H9 (cell line): ENCODE measurements at regions not wholly inside any gene's neighbourhood (a gene's known extent, or its start where the extent isn't known, plus 50 kb on each side); places are given as distances from the start of the nearest gene placed in this dataset.

Source experiments
- DNase-seq: peaks from one replicate; pipeline ENCODE4 v3.0.0-alpha.2; 2017
- H2AFZ ChIP-seq: one replicate; pipeline ENCODE4 v1.6.1; 2013; ENCODE audit warnings: mild to moderate bottlenecking, low read length, control low read depth, moderate library complexity
- H2AK5ac ChIP-seq: 2 replicates; pipeline ENCODE4 v1.6.1; 2013; ENCODE audit warnings: low read length, control low read depth, mixed read lengths; ENCODE audit not compliant: insufficient read length
- H2BK120ac ChIP-seq: one replicate; pipeline ENCODE4 v1.6.1; 2013; ENCODE audit warnings: low read depth, mild to moderate bottlenecking, low read length, control low read depth, inconsistent platforms; ENCODE audit not compliant: poor library complexity, severe bottlenecking
- H2BK12ac ChIP-seq: 2 replicates; pipeline ENCODE4 v1.6.1; 2013; ENCODE audit warnings: low read length, control low read depth, mixed read lengths, low read depth; ENCODE audit not compliant: insufficient read length
- H2BK15ac ChIP-seq: 2 replicates; pipeline ENCODE4 v1.6.1; 2013; ENCODE audit warnings: low read depth, low read length, control low read depth
- H2BK20ac ChIP-seq: one replicate; pipeline ENCODE4 v1.6.1; 2013; ENCODE audit warnings: low read depth, mild to moderate bottlenecking, low read length, control low read depth, inconsistent platforms; ENCODE audit not compliant: poor library complexity, severe bottlenecking
- H2BK5ac ChIP-seq: 2 replicates; pipeline ENCODE4 v1.6.1; 2013; ENCODE audit warnings: low read length, control low read depth, mixed read lengths; ENCODE audit not compliant: insufficient read length
- H3K14ac ChIP-seq: 2 replicates; pipeline ENCODE4 v1.6.1; 2013; ENCODE audit warnings: low read length, control low read depth; ENCODE audit not compliant: insufficient read depth
- H3K18ac ChIP-seq: 2 replicates; pipeline ENCODE4 v1.6.1; 2013; ENCODE audit warnings: low read depth, mild to moderate bottlenecking, mixed read lengths, low read length, control low read depth; ENCODE audit not compliant: insufficient read length
- H3K23ac ChIP-seq: 2 replicates; pipeline ENCODE4 v1.6.1; 2013; ENCODE audit warnings: low read length, control low read depth, mixed read lengths, low read depth; ENCODE audit not compliant: insufficient read length
- H3K23me2 ChIP-seq: 2 replicates; pipeline ENCODE4 v1.6.1; 2013; ENCODE audit warnings: low read depth, mild to moderate bottlenecking, mixed read lengths, low read length, control low read depth; ENCODE audit not compliant: insufficient read length, poor library complexity, severe bottlenecking
- H3K27ac ChIP-seq: 2 replicates; pipeline ENCODE4 v1.5.1; 2013; ENCODE audit warnings: low read length, control low read depth, mixed read lengths, low read depth; ENCODE audit not compliant: insufficient read length
- H3K27me3 ChIP-seq: 2 replicates; pipeline ENCODE4 v1.6.1; 2013; ENCODE audit warnings: low read length, control low read depth, inconsistent platforms; ENCODE audit not compliant: insufficient read depth
- H3K4ac ChIP-seq: 2 replicates; pipeline ENCODE4 v1.6.1; 2013; ENCODE audit warnings: low read depth, mild to moderate bottlenecking, control low read depth, inconsistent platforms, low read length, moderate library complexity
- H3K4me1 ChIP-seq: 2 replicates; pipeline ENCODE4 v1.6.1; 2013; ENCODE audit warnings: low read length, control low read depth, inconsistent platforms; ENCODE audit not compliant: insufficient read depth
- H3K4me2 ChIP-seq: 2 replicates; pipeline ENCODE4 v1.6.1; 2013; ENCODE audit warnings: low read length, control low read depth, mixed read lengths; ENCODE audit not compliant: insufficient read length, insufficient read depth
- H3K56ac ChIP-seq: 2 replicates; pipeline ENCODE4 v1.6.1; 2013; ENCODE audit warnings: low read depth, mild to moderate bottlenecking, mixed read lengths, low read length, control low read depth; ENCODE audit not compliant: insufficient read length
- H3K79me1 ChIP-seq: 2 replicates; pipeline ENCODE4 v1.6.1; 2013; ENCODE audit warnings: low read depth, mild to moderate bottlenecking, moderate library complexity, low read length, control low read depth, inconsistent platforms; ENCODE audit not compliant: insufficient read depth, poor library complexity, severe bottlenecking
- H3K79me2 ChIP-seq: 2 replicates; pipeline ENCODE4 v1.6.1; 2013; ENCODE audit warnings: low read length, control low read depth, inconsistent platforms; ENCODE audit not compliant: insufficient read depth
- H3K9ac ChIP-seq: 2 replicates; pipeline ENCODE4 v1.6.1; 2013; ENCODE audit warnings: low read length, control low read depth, mixed read lengths; ENCODE audit not compliant: insufficient read length; ENCODE audit errors: extremely low read depth
- H3K9me3 ChIP-seq: one replicate; pipeline ENCODE4 v1.6.1; 2013; ENCODE audit warnings: low read depth, low read length, inconsistent platforms; ENCODE audit not compliant: control insufficient read depth
- H3T11ph ChIP-seq: one replicate; pipeline ENCODE4 v1.6.1; 2013; ENCODE audit warnings: mild to moderate bottlenecking, low read length, control low read depth, inconsistent platforms
- H4K20me1 ChIP-seq: one replicate; pipeline ENCODE4 v1.6.1; 2013; ENCODE audit not compliant: control insufficient read depth, insufficient read length, insufficient read depth
- H4K5ac ChIP-seq: 2 replicates; pipeline ENCODE4 v1.6.1; 2013; ENCODE audit warnings: low read depth, mild to moderate bottlenecking, mixed read lengths, low read length, control low read depth; ENCODE audit not compliant: insufficient read length
- H4K8ac ChIP-seq: replicated peaks from 2 replicates; pipeline ENCODE4 v1.6.1; 2013; ENCODE audit warnings: low read length, control low read depth, mixed read lengths, low read depth; ENCODE audit not compliant: insufficient read length
- H4K91ac ChIP-seq: 2 replicates; pipeline ENCODE4 v1.6.1; 2013; ENCODE audit warnings: low read depth, mild to moderate bottlenecking, moderate library complexity, mixed read lengths, low read length, control low read depth; ENCODE audit not compliant: insufficient read length
- H3K27ac Mint-ChIP-seq, 3 experiments: 2 replicates in 2 of 3; 3 replicates in 1 of 3; pipeline ENCODE4 v1.8.0; 2020 to 2021; ENCODE audit warnings: mixed read lengths in 3 of 3, mild to moderate bottlenecking in 1 of 3, moderate library complexity in 1 of 3
- H3K27me3 Mint-ChIP-seq: 2 replicates; pipeline ENCODE4 v1.8.0; 2021; ENCODE audit warnings: low read depth, mild to moderate bottlenecking, moderate library complexity, mixed read lengths
- H3K36me3 Mint-ChIP-seq, 3 experiments: 2 replicates in 2 of 3; 3 replicates in 1 of 3; pipeline ENCODE4 v1.8.0; 2020 to 2021; ENCODE audit warnings: low read depth in 3 of 3, mixed read lengths in 3 of 3; ENCODE audit not compliant: insufficient read depth in 1 of 3
- H3K4me1 Mint-ChIP-seq, 2 experiments: 2 replicates each; pipeline ENCODE4 v1.8.0; 2020; ENCODE audit warnings: mixed read lengths in 2 of 2
- H3K4me3 Mint-ChIP-seq, 2 experiments: 2 replicates in 1 of 2; 3 replicates in 1 of 2; pipeline ENCODE4 v1.8.0; 2020 to 2021; ENCODE audit warnings: mild to moderate bottlenecking in 2 of 2, mixed read lengths in 2 of 2, moderate library complexity in 1 of 2
- H3K9me3 Mint-ChIP-seq, 2 experiments: 2 replicates in 1 of 2; 3 replicates in 1 of 2; pipeline ENCODE4 v1.8.0; 2020; ENCODE audit warnings: mild to moderate bottlenecking in 2 of 2, mixed read lengths in 2 of 2, moderate library complexity in 1 of 2
- WGBS: extraction: QIAGEN DNeasy Blood & Tissue Kit; methylation state at CpG from one replicate; pipeline ENCODE4 v1.1.7; 2013; ENCODE audit warnings: missing lambda C conversion rate, low lambda C conversion rate, mixed read lengths; ENCODE audit not compliant: insufficient read length; ENCODE audit errors: extremely low coverage; 5-methylcytosine and 5-hydroxymethylcytosine counted together
- TF ChIP-seq, protein P1 (sequence below): fragments of 200-600 bp; sonication (generic); conservative IDR thresholded peaks from 3 replicates; pipeline ENCODE4 v1.8.0; 2021; ENCODE audit warnings: antibody characterized with exemption, mild to moderate bottlenecking

DNA sequence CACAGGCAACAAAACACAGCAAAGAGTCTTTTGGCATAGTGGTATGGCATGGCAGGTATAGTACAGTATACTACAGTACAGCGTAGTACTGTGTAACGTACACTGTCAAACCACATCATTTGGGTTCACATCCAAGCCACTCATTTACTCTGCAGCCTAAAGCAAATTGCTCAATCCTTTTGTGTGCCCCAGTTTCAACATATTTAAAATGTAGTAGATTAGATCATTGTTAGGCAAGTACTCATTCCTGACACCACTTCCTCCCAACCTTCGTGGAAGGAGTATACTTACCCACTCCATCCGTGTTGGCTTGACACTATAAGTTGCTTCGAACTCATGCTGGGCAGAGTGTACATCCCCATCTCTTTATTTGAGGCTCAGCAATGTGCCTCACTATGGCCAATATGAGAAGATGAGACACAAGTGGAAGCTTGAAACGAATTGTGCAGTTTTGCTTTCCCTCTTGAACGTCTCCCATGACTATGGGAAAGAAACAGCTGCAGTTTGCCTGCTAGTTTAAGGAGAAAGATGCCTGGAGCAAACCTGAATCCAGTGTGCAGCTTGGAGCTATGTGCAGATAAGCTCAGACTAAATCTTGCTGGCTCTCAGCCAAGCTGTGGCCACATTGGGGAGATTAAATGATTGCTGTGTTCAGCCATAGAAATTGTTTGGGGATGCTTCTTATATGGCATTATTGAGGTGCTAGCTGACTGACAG, 85.7 kb upstream of the TBL1X start:
- TF ChIP-seq, protein P1, sequence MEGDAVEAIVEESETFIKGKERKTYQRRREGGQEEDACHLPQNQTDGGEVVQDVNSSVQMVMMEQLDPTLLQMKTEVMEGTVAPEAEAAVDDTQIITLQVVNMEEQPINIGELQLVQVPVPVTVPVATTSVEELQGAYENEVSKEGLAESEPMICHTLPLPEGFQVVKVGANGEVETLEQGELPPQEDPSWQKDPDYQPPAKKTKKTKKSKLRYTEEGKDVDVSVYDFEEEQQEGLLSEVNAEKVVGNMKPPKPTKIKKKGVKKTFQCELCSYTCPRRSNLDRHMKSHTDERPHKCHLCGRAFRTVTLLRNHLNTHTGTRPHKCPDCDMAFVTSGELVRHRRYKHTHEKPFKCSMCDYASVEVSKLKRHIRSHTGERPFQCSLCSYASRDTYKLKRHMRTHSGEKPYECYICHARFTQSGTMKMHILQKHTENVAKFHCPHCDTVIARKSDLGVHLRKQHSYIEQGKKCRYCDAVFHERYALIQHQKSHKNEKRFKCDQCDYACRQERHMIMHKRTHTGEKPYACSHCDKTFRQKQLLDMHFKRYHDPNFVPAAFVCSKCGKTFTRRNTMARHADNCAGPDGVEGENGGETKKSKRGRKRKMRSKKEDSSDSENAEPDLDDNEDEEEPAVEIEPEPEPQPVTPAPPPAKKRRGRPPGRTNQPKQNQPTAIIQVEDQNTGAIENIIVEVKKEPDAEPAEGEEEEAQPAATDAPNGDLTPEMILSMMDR, result no peak
- peaks cover 0 to 54% of the 10 kb centered on the region in 2 experiments; a peak in 3 of 5 replicates for H3K9me3 Mint-ChIP-seq
- H3K4me1 Mint-ChIP-seq, result peaks cover 0 to 6% of the 10 kb centered on the region in 2 experiments; a peak in 1 of 4 replicates
- no peak overlapping the region for H3K4ac ChIP-seq
- no peak overlapping the region for H3K4me3 Mint-ChIP-seq
- no peak overlapping the region for H3K23ac ChIP-seq
- H2BK15ac ChIP-seq, result no peak overlapping the region
- no peak overlapping the region for H3K14ac ChIP-seq
- H4K91ac ChIP-seq, result no peak overlapping the region
- no peaks in the 10 kb centered on the region for H4K20me1 ChIP-seq
- no peak overlapping the region for H3T11ph ChIP-seq
- H3K4me1 ChIP-seq, result no peaks in the 10 kb centered on the region
- peaks cover 1% of the 10 kb centered on the region; the same call in 1 of the 2 replicates for H3K27me3 Mint-ChIP-seq
- H2BK120ac ChIP-seq, result no peak overlapping the region
- H2BK20ac ChIP-seq, result no peak overlapping the region
- H3K18ac ChIP-seq, result no peak overlapping the region
- H3K56ac ChIP-seq, result no peak overlapping the region
- no peaks in the 10 kb centered on the region; a peak in 1 of 7 replicates for H3K36me3 Mint-ChIP-seq
- H3K27ac ChIP-seq, result no peak overlapping the region
- no peaks in the 10 kb centered on the region for H3K9me3 ChIP-seq
- H3K79me2 ChIP-seq, result no peaks in the 10 kb centered on the region; the same call in 1 of the 2 replicates
- no peaks in the 10 kb centered on the region for H3K27me3 ChIP-seq
- WGBS, result no CpG with 5 or more reads among the region's 7 CpGs
- H2AK5ac ChIP-seq, result no peak overlapping the region
- H2BK5ac ChIP-seq, result no peak overlapping the region
- no peak overlapping the region for H2AFZ ChIP-seq
- no peaks in the 10 kb centered on the region for H3K79me1 ChIP-seq
- no peak overlapping the region for H3K4me2 ChIP-seq
- no peak for DNase-seq
- no peak overlapping the region for H3K9ac ChIP-seq
- no peaks in the 10 kb centered on the region for H3K23me2 ChIP-seq
- no peak overlapping the region for H2BK12ac ChIP-seq
- no peak overlapping the region for H4K8ac ChIP-seq
- H4K5ac ChIP-seq, result no peak overlapping the region
- no peak overlapping the region for H3K27ac Mint-ChIP-seq
